Endothelial cell of umbilical vein (primary cell): ENCODE measurements at regions not wholly inside any gene's neighbourhood (a gene's known extent, or its start where the extent isn't known, plus 50 kb on each side); places are given as distances from the start of the nearest gene placed in this dataset.

Experiments used
- BruUV-seq: library from RNA; stranded (reverse); fragments of 400-500 nt; replicated peaks from 2 replicates; lab custom pipeline; 2021; lab: Mats Ljungman, UMichigan
- CTCF ChIA-PET: fragments of 300-600, 350-600 bp; sonication (Branson Sonifier 250); formaldehyde crosslinking; loops from one replicate; lab custom pipeline; 2021; ENCODE audit warnings: antibody characterized with exemption, inconsistent platforms; lab: Charles Lee
- POLR2A ChIA-PET: fragments of 300-600, 350-600 bp; sonication (Branson Sonifier 250); formaldehyde crosslinking; loops from one replicate; lab custom pipeline; 2021; ENCODE audit warnings: antibody characterized with exemption, inconsistent platforms; lab: Charles Lee
- DNase-seq: peaks from one replicate; pipeline ENCODE4 v3.0.0-alpha.2; 2011; ENCODE audit warnings: low read depth, low spot score
- FAIRE-seq: peaks from 2 replicates; lab custom pipeline; 2011; peaks lifted over from hg19 to GRCh38; lab: Jason Lieb, UNC
- H2AFZ ChIP-seq: 2 replicates; pipeline ENCODE4 v1.6.0; 2012; ENCODE audit warnings: low read depth, low read length, control low read depth, inconsistent platforms
- H3K27ac ChIP-seq: 2 replicates; pipeline ENCODE4 v1.5.1; 2011; ENCODE audit warnings: low read depth, mild to moderate bottlenecking, control low read depth, low read length, moderate library complexity; ENCODE audit not compliant: insufficient read depth
- H3K27me3 ChIP-seq, 2 experiments: 2 replicates each; pipeline versions ENCODE4 v1.6.0 to v1.6.1; 2011; ENCODE audit warnings: low read length in 2 of 2, mixed read lengths in 1 of 2; ENCODE audit not compliant: control insufficient read depth in 2 of 2, insufficient read depth in 2 of 2
- H3K36me3 ChIP-seq, 2 experiments: 2 replicates in 1 of 2; 3 replicates in 1 of 2; pipeline ENCODE4 v1.5.1; 2011; ENCODE audit warnings: low read length in 2 of 2, mild to moderate bottlenecking in 1 of 2, moderate library complexity in 1 of 2; ENCODE audit not compliant: control insufficient read depth in 2 of 2, insufficient read depth in 2 of 2; ENCODE audit errors: extremely low read depth in 1 of 2
- H3K4me1 ChIP-seq: 3 replicates; pipeline ENCODE4 v1.5.1; 2011; ENCODE audit warnings: mild to moderate bottlenecking, low read length; ENCODE audit not compliant: control insufficient read depth, insufficient read depth; ENCODE audit errors: extremely low read depth
- H3K4me2 ChIP-seq: 2 replicates; pipeline ENCODE4 v1.6.1; 2011; ENCODE audit warnings: low read length, control low read depth, mixed read lengths; ENCODE audit not compliant: insufficient read depth
- H3K4me3 ChIP-seq, 3 experiments: fragments of 200-600 bp in 1 of 3; sonication (generic), shearing (Covaris generic) in 1 of 3; replicated peaks in 1 of 3; 2 replicates each; pipeline ENCODE4 v1.5.1; 2011 to 2016; ENCODE audit warnings: control low read depth in 3 of 3, low read length in 3 of 3, mild to moderate bottlenecking in 2 of 3, inconsistent platforms in 1 of 3, low read depth in 1 of 3, moderate library complexity in 1 of 3; ENCODE audit not compliant: insufficient read depth in 1 of 3
- H3K79me2 ChIP-seq: 2 replicates; pipeline ENCODE4 v1.6.0; 2012; ENCODE audit warnings: low read length, inconsistent platforms; ENCODE audit not compliant: control insufficient read depth, insufficient read depth
- H3K9ac ChIP-seq: replicated peaks from 2 replicates; pipeline ENCODE3; 2011; ENCODE audit warnings: low read length, control low read depth; ENCODE audit not compliant: insufficient read depth; ENCODE audit errors: extremely low read depth
- H3K9me1 ChIP-seq: replicated peaks from 3 replicates; pipeline ENCODE4 v1.6.0; 2011; ENCODE audit warnings: mild to moderate bottlenecking, low read length; ENCODE audit not compliant: control insufficient read depth, insufficient read depth; ENCODE audit errors: extremely low read depth
- H3K9me3 ChIP-seq: replicated peaks from 2 replicates; pipeline ENCODE4 v1.5.1; 2012; ENCODE audit warnings: low read length, inconsistent platforms; ENCODE audit not compliant: control insufficient read depth, insufficient read depth
- H4K20me1 ChIP-seq: replicated peaks from 2 replicates; pipeline ENCODE3; 2011; ENCODE audit warnings: mild to moderate bottlenecking, low read length; ENCODE audit not compliant: control insufficient read depth, insufficient read depth; ENCODE audit errors: extremely low read depth
- EZH2 ChIP-seq: IDR thresholded peaks from 2 replicates; pipeline ENCODE4 v1.6.1; 2012; ENCODE audit warnings: borderline replicate concordance, low read depth, mild to moderate bottlenecking, moderate library complexity, low read length, inconsistent platforms; ENCODE audit not compliant: severe bottlenecking
- FOS ChIP-seq: IDR thresholded peaks from 2 replicates; pipeline ENCODE4 v1.6.1; 2011; ENCODE audit warnings: mild to moderate bottlenecking, low read length, moderate library complexity, borderline replicate concordance; ENCODE audit not compliant: insufficient read depth
- GATA2 ChIP-seq: IDR thresholded peaks from 2 replicates; pipeline ENCODE4 v1.7.0; 2011; ENCODE audit warnings: low read depth, mild to moderate bottlenecking, moderate library complexity, mixed read lengths, low read length; ENCODE audit not compliant: insufficient read length, insufficient read depth
- JUN ChIP-seq: IDR thresholded peaks from 2 replicates; pipeline ENCODE4 v1.6.1; 2011; ENCODE audit warnings: borderline replicate concordance, low read depth; ENCODE audit not compliant: insufficient read length, insufficient read depth
- MYC ChIP-seq: IDR thresholded peaks from one replicate; pipeline ENCODE4 v1.6.1; 2011; ENCODE audit warnings: mild to moderate bottlenecking, low read depth, low read length
- POLR2A ChIP-seq: IDR thresholded peaks from 2 replicates; pipeline ENCODE4 v1.6.1; 2012; ENCODE audit warnings: low read depth, mild to moderate bottlenecking, control low read depth, low read length
- POLR2AphosphoS5 ChIP-seq: IDR thresholded peaks from 2 replicates; pipeline ENCODE4 v1.6.1; 2012; ENCODE audit warnings: low read depth, mild to moderate bottlenecking, control low read depth, low read length, moderate library complexity; ENCODE audit not compliant: insufficient read depth
- dilution Hi-C: fragments of 300-500 bp; cut with MboI; formaldehyde crosslinking; loops from one replicate; pipeline ENCODE4 v1.15.0; 2019; ENCODE audit warnings: low sequenced_read_pairs; ENCODE audit not compliant: extremely low pct_ligation_motif_present
- intact Hi-C: fragments of 100-400 bp; cut with micrococcal nuclease; formaldehyde crosslinking; loops from one replicate; pipeline ENCODE4 v1.10.0; 2022
- TF ChIP-seq, protein P1 (sequence below), 2 donors: IDR thresholded peaks; 1 replicate in 1 of 2; 2 replicates in 1 of 2; pipeline ENCODE4 v1.5.1; 2011; ENCODE audit warnings: low read length in 2 of 2, mild to moderate bottlenecking in 2 of 2, moderate library complexity in 2 of 2, control low read depth in 1 of 2, inconsistent platforms in 1 of 2, low read depth in 1 of 2; ENCODE audit not compliant: insufficient read depth in 1 of 2; ENCODE audit errors: extremely low read depth in 1 of 2
- TF ChIP-seq, protein P2 (sequence below): IDR thresholded peaks from 2 replicates; pipeline ENCODE4 v1.6.1; 2011; ENCODE audit not compliant: insufficient read depth, insufficient read length

- ChIA-PET CTCF (no interaction called here), POLR2A (no interaction called here)
- no peaks in the 10 kb centered on the region for H3K36me3 ChIP-seq
- TF ChIP-seq POLR2A (no peak), POLR2AphosphoS5 (no peak), MYC (no peak), JUN (no peak), FOS (no peak), EZH2 (no peak), GATA2 (no peak)
- TF ChIP-seq, protein P1, sequence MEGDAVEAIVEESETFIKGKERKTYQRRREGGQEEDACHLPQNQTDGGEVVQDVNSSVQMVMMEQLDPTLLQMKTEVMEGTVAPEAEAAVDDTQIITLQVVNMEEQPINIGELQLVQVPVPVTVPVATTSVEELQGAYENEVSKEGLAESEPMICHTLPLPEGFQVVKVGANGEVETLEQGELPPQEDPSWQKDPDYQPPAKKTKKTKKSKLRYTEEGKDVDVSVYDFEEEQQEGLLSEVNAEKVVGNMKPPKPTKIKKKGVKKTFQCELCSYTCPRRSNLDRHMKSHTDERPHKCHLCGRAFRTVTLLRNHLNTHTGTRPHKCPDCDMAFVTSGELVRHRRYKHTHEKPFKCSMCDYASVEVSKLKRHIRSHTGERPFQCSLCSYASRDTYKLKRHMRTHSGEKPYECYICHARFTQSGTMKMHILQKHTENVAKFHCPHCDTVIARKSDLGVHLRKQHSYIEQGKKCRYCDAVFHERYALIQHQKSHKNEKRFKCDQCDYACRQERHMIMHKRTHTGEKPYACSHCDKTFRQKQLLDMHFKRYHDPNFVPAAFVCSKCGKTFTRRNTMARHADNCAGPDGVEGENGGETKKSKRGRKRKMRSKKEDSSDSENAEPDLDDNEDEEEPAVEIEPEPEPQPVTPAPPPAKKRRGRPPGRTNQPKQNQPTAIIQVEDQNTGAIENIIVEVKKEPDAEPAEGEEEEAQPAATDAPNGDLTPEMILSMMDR (IDR thresholded peaks at IDR 0.05; ENCODE audit: extremely low read depth in 1 of 2, insufficient read depth in 1 of 2, low read depth in 1 of 2, low read length in 2 of 2), result no peak
- TF ChIP-seq, protein P2, sequence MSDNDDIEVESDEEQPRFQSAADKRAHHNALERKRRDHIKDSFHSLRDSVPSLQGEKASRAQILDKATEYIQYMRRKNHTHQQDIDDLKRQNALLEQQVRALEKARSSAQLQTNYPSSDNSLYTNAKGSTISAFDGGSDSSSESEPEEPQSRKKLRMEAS, result no peak
- no peaks in the 10 kb centered on the region for H3K79me2 ChIP-seq
- H3K4me2 ChIP-seq, result no peak overlapping the region
- no peaks in the 10 kb centered on the region for H3K9me3 ChIP-seq
- dilution Hi-C loops (no loop called here), intact Hi-C loops (no loop called here)
- no peaks in the 10 kb centered on the region for H4K20me1 ChIP-seq
- DNase-seq (no peak), FAIRE-seq (no peak)
- no TSS peak for BruUV-seq
- H2AFZ ChIP-seq, result no peak overlapping the region
- H3K9me1 ChIP-seq, result no peaks in the 10 kb centered on the region
- H3K9ac ChIP-seq, result no peak overlapping the region
- H3K27me3 ChIP-seq, result no peaks in the 10 kb centered on the region
- H3K27ac ChIP-seq, result no peak overlapping the region
- no peaks in the 10 kb centered on the region for H3K4me1 ChIP-seq
- no peak overlapping the region for H3K4me3 ChIP-seq
Observed at GRCh38 chr18:30852980-30853379, 189.6 kb downstream of the DSC3 start.
